HG03066 (cell line): ENCODE measurements at regions not wholly inside any gene's neighbourhood (a gene's known extent, or its start where the extent isn't known, plus 50 kb on each side); places are given as distances from the start of the nearest gene placed in this dataset.

Experiments
- ATAC-seq: cut with Tn5 transposase; IDR thresholded peaks from one replicate; pipeline ENCODE4 v1.9.1; 2021; ENCODE audit warnings: low read depth; ENCODE audit not compliant: unreplicated experiment

DNA sequence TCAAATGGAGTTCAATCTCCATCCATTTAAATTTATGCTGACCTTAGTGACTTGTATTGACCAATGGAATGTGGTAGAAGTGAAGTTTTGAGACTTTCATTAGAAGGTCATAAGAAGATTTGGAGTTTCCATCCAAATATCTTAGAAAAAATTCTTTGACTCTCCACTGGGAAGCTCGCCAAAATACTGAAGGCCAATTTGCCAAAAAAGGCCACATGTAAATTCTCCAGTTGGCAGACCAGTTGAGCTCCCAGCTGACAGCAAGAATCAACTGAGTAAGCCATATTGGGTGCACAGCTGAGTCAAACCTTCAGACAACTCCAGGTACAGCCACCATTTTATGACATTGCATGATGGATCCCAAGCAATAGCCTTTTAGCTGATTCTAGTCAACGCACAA lies 228.3 kb upstream of the SETBP1 start:
- ATAC-seq, result no peak

DNA sequence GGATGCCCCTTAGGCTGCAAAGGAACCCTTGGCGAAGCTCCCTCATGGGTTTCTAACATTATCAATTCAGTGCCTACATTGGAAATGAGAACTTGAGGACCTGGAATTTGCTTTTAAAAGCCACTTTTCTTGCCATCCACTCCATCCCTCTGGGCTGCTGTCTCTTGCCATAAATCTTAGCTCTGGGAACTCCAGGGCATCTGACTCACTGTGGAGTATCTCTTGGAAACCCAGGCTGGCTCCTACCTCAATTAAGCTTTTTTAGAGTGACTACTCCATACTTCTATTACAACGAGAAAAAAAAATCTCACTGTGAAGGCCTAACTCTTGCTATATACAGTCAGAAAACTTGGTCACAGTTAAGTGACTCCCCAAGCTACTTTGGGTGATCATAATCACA lies 227.2 kb upstream of the SETBP1 start:
- no peak for ATAC-seq

DNA sequence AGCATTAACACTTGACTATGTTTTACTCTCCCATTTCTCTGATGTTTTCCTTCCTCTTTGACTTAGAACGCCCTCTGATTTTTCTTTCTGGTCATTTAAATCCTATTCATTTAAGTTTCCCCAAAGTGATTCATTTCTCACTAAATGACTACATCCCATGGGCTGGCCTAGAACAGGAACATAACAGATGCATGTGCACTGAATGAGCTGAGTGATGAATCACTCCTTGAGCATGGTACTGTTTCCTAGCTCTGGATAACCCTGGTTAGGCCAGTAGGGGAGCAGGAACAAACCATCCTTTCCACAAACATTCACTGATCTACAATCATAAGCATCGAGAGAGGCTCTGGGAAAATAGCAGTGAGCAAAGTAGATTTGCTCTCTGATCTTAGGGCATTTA lies 221.9 kb upstream of the SETBP1 start:
- ATAC-seq, result no peak

DNA sequence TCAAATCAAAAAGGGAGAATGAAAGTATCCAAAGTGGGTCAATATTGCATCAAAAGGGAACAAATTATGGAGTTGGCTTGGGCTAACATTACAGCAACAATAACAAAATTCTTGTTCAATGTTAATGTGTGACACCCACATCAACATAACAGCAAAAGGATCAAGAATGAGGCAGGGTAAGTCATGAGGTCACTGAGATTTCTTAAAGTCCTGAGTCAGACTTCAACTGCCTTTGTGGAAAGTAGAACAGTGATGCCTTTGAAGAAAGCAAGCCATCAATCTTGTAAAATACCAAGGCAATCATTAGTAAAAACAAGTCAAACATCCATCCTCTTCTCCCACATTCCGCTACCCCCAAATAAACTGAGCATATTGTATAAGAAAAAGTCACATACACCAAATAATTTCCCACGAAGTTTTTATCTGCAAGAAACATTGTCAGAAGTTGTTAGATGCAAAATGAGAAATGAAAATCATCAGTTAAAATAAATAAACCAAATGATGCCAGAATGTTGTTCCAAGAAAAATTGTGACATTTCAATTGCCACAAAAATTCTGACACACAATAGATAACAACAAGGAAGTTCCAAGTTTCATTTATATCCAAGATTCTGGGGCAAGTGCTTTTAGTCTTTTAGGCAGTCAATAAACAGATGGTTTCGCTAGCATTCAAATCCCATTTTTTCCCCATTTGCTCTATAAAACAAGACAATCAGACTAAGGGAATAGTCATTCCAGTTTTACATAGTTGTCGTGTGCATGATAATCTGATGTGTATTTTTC lies 216.1 kb upstream of the SETBP1 start:
- ATAC-seq, result no peak

DNA sequence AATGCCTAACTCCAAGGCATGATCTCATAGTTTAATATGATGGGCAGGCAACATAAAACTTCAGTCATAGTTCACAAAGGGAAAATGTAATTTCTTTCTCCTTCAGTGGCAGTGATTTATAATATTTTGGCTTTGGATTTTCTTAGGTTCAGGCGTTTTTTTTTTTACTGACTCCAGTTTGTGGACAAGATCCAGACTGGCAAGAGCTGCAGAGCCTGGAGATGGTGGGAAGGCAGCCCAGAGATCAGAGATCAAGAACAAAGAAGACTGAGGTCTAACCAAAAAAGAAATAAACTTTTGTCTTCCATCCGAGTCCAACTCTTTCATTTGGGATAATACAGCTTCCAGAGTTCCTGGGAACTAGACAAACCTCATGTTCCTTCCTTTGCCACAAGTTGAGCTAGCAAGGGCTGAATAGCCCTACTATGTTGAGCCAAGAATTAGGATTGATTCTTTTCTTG lies 215.3 kb upstream of the SETBP1 start:
- ATAC-seq, result no peak

DNA sequence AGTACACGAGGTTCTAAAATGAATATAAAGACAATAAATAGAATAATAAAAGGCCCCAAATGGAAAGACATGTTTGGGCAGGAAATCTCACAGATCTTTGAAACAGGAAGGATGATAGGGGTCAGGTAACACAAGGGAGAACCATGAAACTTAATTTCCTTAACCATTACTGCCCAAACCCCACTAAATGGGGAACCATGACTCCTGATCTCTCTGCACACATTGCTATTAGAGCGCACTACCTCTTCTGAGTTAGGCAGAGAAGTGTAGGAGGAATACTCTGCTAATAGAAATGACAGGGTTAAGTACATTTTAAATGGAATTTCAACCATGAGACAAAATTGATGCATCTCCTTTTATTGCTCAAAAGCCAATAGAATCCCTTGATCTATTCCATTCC lies 213.7 kb upstream of the SETBP1 start:
- no peak for ATAC-seq

DNA sequence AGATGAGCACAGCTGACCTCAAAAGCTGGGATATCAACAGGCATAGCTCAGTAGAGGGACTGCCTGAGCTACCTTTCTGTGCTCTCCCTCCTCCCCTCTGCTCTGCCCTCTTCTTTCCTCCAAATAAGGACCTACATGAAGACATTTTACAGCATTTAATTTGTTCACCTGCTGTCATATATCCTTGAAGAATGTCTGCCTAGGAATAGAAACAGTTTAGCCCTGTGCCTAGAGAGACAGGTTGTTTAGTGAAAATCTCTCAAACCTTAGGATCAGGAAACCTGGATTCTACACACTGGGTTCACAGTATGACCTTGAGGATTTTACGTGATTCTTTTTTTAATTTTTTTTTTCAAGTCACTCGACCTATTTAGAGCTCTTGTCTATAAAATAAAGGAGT lies 213.0 kb upstream of the SETBP1 start:
- no peak for ATAC-seq

DNA sequence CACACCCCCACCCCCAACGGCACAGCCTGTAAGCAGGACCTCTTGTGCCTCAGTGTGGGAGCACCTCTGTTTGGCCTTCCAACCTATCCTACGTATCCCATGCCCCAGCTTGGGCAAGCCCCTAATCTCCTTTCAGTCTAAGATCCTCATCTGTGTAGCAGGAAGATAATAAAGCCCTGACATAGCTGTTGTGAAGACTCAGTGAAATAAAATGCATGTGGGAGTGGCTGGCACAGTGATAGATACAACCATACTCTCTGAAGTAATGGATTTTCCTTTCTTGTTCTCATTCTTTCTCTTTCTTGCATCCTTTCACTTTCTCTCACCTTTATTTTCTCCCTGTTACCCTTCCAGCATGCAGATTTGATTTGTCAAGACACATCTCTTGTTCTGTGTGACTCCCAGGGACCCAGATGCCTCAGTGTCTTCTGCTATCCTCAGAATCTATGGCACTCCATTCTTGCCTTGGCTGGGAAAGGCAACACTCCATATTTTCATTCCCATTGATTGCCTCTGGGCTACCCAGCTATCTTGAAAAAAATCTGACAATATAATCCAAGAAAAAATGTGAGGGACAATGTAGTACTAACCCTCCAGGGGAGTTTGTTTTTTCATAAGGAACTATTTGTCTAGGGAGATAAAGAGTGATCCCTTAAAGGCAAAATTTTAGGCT lies 207.2 kb upstream of the SETBP1 start:
- ATAC-seq, result no peak

DNA sequence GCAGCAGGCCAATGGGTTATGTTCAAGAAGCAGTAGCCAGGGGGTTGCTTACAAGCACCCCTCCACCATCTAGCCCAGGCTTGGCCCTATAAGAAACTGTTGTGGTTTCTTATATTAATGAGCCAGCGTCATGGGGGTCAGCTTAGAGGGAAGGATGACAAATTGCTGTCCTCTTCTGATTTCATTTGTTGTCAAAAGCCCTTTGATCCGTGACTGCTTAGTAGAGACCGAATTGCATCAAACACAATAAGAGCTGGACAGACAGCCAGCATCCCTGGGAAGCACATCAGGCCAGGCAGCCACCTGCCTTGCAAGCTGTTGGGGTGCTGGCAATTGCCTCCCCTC lies 206.6 kb upstream of the SETBP1 start:
- no peak for ATAC-seq

DNA sequence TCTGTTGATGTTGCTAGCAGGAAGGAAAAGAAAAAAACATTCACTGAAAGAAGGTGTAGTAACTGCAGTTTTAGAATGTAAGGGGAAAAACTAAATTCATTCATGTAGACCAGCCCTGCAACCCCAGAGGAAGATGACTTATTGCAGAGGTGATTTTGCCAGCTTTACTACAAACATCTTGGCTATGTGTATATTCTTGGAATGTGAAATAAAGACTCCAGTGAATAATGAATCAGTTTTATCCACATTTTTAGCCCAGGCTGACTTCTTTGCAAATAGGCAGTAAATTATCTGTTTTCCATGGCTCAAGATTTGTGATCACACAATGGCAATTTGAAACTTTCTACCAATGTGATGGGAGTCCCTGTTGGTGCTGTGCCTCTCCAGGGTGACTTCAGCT lies 206.1 kb upstream of the SETBP1 start:
- ATAC-seq, result no peak

DNA sequence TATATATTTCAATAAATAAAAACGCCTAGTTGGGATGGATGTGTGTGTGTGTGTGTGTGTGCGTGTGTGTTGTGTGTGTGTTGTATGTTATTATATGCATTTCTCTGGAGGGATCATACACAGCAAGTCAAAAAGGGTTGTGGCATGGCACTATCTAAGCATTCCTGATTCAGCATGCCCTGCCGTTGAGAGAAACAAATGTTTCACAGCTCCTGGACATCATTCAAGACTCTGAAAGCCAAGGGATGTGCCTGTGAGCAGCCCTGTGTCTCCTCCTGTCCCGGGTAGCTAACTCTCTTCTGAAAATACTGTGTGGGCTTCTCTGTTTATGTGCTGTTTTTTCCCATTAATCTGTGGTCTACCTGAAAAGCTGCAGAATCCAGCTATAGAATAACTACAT lies 197.9 kb upstream of the SETBP1 start:
- no peak for ATAC-seq

DNA sequence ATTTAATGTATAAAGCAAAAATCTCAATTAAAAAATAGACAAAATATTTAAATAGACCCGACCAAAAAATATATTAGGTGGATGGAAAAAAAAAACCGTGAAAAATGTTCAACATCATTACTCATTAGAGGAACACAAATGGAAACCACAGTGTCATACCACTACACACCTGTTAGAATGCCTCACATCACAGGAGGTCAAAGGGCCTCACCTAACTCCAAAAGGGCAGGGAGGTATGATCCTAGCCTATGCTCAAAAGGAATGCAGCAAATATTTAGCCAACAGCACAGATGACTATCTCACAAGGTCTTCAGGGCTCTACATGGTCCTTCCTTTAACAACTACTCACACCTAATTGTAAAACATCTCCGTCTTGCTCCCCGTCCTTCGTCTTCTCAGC lies 185.5 kb upstream of the SETBP1 start:
- ATAC-seq, result no peak

DNA sequence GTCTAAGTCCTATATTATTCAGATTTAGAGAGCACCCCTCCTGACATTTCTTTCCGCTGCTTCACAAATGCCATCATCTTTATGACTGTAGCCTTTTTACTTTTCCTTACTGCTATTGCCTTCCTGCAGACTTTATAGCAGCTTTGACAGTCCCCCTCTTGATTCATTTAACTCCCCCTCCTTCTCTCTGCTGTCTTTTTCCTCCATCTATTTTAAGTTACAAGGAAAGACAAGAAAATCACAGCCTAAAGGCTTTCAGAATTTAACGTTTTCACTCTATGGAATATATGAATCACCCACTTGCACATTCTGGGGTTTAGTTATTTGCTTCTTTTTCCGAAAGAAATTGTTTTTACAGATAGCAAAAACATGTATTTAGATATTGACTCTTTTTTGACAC lies 183.4 kb upstream of the SETBP1 start:
- ATAC-seq, result no peak

DNA sequence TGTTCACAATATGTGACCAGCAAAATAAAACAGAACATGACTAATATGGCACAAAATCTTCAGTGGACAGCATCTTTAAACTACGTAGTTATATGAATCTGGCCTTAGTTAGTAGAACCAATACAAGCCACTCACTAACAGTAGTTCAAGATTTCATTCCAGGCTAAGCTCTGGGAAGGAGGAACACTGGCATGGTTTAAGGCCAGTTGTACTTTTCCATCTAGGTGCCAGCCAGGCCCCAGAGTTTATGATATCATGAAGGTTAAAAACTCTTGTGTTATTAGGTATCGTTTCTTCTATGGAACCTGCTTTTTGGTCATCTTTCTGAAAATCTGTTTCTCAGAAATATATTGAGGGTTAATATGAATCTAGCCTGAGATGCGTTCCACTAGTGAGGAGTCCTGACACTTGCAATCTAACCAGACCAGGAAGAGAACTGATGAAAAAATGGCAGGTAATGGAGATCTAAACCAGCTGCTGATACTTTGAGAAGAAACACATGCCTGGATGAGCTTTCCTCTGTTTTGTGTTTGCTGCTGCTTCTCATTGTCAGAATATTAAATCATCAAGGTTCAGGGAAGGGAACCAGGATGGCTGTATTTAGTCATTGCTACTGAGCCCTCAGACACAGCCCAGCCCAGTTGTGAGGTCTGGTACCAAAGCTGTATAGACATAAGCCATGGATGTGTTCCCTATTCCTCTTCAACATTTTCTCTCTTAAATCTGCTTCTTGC lies 182.8 kb upstream of the SETBP1 start:
- no peak for ATAC-seq

DNA sequence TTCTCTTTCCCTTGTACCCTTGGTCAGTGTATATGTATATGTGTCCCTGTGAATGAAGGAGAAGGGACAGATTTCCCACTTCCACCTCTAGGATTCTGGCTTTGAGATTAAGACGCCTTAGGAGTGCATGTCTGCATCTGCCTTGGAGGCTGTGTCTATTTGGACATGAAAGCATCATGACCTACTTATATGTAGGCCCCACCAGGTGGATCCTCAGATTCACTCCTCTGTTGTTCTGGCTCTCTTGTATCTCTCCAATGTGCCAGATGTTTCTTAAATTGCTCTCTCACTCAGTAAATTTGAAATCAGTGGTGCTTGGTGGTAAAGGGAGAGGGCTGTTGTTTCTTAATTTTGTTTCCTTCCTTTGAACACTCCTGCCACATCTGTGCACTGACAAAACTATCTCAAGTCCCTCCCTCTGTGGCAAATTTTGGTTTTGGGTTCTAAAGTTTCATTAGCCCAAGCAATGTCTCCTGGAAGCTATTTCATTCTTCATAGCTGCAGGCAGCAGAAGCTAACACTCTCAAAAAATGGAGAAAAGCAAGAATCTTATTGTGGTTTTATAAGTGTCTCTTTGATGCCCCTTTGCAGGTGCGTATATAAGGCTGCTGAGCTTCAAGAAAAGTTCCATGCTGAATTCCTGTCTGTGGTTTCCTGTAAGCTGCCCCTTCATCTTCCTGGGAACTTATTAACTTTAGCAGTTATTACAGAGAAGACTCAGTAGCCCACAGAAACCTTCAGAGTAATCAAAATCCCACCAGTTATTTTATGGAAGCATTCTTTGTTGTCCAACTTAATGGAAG lies 179.7 kb upstream of the SETBP1 start:
- ATAC-seq, result no peak

DNA sequence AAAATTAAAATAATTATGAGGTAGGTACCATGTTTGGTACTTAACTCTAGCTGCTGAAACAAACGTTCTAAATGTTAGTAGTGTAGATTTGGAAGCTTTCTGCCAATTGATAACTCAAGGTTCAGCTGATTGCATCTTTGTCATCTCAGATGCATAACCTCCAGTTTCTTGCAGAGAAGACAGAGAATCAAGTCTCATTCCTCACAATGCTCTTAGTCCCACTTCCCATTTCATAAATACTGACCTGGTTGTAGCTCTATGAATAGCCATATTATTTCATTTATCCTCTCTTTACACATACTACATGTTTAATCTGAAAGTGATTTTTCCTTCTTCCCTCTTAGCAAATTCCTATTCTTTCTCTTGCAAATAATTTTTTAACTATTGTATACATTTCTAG lies 178.5 kb upstream of the SETBP1 start:
- ATAC-seq, result no peak

DNA sequence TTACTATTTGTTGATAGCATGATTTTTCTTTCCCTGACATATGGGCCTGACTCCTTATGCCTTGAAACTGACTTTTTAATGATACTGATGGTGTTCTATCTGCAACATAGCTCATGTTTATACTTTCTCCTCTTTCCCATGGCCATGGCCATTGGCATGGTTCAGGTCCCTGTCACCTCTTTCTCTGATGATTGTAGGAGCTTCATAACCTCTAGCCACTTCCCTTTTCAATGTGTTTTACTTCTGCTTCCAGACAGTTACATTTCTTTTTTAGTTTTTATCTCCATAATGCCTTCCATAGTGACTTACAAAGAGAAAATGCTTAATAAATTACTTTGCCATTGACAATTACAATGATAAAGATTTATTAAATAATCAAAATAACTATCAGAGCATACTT lies 177.9 kb upstream of the SETBP1 start:
- no peak for ATAC-seq

DNA sequence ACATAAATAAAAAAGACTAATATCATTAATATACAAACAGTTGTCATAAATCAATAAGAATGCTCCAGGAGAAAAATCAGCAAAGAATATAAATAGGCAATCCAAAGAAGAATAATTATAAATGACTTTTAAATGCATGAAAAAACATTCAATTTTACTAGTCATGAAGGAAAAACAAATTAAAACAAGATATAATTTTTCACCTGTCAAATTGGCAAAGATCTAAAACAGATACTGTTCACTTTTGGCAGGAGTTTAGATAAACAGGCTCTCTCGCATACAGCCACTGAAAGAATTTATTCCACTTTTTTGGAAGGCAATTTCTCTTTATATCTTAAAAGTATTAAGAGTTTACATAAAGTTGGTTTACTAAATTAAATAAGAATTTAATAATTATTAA lies 176.8 kb upstream of the SETBP1 start:
- no peak for ATAC-seq

DNA sequence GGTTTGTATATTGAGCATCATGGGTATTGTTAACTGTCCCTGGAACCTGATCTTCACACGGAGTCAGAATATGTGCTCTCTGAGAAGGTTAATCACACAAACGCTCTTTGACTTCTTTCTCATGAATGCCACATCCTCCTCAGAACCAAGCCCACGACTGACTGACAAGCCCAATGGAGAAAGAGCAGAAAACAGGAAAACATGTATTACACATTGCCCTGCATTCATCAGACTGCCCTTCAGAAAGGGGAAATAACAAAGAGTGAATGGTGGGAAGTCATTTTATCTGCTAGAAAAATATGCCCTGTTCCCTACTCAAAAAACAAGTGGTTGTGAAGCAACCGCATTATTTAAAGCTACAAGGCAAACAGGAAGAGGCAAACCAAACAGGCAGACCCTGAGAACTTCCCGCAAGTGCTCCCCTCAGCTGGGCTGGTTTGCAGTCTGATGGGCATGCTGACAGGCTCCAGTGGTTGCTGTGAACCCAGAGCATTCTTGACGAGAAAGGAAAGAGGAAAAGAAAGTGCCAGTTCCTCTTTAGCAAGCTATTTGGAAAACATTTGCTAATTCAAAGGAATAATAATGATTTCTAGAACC lies 172.9 kb upstream of the SETBP1 start:
- no peak for ATAC-seq

DNA sequence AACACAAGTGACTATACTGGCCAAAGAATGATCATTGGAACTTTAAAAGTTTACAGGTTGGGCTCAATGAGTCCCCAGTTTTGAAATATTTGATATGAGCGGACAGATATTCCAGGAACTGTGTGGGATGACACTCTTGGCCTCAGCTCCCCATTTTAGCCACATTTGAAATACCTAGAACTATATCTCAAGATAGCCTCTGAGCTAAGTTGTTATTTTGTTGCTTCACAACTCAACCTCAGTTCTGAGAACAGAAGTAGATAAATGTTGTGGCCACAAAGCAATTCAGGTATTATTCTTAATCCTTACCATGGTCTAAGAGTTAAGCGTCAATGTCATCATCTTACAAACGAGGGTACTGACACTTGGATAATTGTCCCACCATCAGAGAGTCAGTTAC lies 172.2 kb upstream of the SETBP1 start:
- no peak for ATAC-seq

DNA sequence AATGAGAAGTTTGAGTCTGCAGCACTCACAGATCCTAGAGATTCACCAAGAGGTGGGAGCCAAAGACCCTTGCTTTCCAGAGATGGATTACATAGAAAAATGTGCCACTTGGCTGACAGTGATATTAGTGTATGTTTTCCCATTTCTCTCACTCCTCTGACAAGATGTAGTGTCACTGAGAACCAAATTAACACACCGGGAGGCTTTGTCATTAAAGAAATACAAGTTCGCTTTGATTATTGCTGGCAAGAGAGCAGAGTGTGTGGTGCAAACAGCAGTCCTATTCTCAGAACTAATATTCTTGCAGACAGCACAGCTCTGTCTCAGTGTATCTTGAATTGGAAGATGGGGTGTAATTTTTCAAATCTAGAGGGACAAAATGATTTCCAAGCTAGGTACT lies 171.6 kb upstream of the SETBP1 start:
- no peak for ATAC-seq
